Stimulated activated CD4-positive, alpha-beta T cell treated with anti-CD3 and anti-CD28 coated beads, Interleukin-2, amount 100 ng/mL, for 4 hours (primary cell): ENCODE measurements at regions not wholly inside any gene's neighbourhood (a gene's known extent, or its start where the extent isn't known, plus 50 kb on each side); places are given as distances from the start of the nearest gene placed in this dataset.

ENCODE experiments used
- DNase-seq: peaks from one replicate; pipeline ENCODE4 v3.0.0-alpha.2; 2020; ENCODE audit warnings: low read depth

DNA sequence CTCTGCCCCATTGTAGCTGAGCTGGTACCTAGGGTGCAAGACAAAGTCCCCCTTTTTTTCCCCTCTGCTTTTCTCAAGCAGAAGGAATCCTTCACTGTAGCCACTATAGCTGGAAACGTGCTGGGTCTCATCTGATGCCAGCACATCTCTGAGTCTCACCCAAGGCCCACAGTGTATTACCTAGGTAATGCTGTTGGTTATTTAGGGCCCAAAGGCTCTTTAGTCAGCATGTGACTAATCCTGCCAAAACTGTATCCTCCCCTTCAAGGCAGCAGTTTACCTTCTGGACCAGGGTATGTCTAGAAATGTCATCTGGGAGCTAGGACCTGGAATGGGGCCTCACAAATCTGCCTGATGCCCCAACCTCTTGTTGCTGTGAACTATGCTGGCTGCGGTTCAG, 423.4 kb downstream of the NUF2 start:
- no peak for DNase-seq

GRCh38 chr1:163747261-163747660, 425.5 kb downstream of the NUF2 start:
- no peak for DNase-seq

DNA sequence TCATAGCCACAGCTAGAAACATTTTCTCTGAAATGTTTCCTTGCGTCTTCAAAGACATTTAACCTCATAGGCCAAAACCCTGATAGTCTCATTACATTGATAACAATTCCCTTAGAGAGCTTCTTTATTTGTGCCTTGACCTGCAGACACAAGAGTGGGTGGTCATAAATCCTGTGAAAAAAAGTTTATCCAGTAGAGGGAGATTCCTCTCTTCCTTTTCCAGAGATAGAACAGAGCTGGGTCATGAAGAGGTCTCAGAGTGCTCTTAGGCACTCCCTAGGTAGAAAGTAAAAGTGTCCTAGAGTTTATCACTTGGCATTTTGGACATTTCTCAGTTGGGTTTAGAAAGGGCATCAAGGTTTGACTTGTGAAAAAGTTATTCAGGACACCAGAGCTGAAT, 426.1 kb downstream of the NUF2 start:
- no peak for DNase-seq

DNA sequence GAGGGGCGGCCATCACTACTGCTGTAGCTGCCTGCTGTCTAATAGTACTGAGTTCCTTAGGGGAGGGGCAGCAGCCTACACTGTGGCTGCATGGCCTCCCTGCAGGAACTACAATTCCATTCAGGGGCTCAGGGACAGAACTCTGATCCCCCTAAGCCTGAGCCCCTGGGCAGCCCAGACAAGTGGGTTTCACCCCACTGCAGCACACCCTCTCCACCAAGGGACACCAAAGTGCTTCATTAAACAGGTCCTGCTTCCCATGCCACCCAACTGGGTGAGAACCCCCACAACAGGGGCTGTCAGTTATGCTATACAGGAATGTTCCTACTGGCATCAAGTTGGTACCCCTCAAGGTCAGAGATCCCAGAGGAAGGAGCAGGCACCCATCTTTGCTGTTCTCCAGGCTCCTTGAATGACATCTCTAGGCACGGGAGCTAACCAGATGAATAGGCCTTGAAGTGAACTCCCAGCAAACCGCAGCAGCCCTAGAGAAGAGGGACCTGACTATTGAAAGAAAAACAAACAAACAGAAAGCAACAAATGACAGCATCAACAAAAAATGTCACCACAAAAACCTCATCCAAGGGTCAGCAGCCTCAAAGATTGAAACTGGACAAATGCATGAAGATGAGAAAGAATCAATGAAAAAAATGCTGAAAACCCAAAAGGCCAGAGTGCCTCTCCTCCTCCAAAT, 437.4 kb downstream of the NUF2 start:
- DNase-seq, result no peak

DNA sequence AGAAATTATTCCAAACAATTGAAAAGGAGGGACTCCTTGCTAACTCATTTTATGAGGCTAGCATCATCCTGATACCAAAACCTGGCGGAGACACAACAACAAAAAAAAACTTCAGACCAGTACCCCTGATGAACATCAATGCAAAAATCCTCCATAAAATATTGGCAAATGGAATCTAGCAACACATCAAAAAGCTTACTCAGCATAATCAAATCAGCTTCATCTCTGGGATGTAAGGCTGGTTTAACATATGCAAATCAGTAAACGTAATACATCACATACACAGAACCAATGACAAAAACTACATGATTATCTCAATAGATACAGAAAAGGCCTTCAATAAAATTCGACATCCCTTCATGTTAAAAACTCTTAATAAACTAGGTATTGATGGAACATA, 440.1 kb downstream of the NUF2 start:
- DNase-seq, result no peak

DNA sequence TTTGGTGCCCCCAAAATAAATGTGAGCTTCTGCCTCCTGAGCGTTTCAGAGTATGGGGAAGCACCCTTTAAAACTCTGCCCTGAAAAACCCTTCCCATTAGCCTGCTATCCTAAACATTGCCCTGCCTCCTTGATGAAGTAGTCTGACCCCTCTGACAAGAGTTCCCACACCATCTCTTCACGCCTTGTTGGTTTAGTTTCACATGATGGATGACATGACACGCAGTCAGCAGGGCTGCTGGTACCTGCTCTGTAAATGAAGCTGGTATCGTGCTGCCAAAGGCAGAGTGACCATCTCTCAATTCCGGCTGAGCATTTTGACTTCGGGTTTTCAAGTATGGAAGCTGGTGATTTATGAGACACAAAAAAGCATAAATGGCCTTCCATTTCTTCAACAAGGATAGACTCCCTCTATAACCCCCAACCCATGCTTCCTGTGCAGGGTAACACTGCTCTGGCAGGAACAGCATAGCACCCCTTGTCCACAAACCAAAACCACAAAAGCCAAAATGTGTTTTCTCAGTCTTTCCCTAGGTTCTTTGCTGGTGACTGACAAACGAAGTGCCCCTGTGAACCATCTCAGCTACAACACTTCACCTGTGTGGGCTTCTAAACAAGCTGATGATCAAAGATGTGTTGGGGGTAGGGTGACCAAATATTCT, 444.6 kb downstream of the NUF2 start:
- DNase-seq, result no peak

DNA sequence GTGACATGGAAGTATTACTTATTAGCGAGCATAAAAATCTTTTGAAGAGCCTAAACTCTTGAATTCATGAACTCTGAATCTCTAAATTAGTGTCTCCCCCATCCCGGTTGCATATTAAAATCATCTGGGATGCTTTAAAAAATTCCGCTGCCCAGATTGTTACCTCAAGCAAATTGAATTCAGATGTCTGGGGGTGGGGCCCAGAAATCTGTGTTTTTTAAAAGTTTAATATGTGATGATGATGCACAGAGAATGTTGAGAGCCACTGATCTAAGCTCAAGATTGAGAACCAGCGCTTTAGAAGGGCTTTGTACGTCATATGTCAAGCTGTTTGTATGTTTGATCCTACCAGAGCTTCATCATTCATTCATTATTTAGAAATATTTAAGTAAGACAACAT, 446.8 kb downstream of the NUF2 start:
- DNase-seq, result no peak

GRCh38 chr1:163770265-163770664, 448.5 kb downstream of the NUF2 start:
- DNase-seq, result no peak

DNA sequence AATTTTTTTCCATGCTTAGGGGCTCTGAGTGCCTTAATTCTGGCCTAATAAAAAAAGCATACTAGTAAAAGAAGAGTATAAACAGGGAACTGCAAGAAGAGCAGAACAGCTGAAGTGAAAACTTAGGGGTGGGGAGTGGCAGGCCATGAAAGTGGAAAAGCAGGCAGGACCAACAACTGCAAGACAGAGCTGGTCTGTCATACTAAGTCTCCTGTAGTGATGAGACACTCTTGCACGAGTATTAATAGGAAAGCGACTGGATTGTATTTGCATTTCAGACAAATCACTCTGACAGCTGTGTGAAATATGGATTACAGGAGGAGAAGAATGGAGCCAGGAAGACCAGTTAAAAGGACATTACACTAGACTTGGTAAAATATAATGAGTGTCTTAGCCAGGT, 449.9 kb downstream of the NUF2 start:
- no peak for DNase-seq

DNA sequence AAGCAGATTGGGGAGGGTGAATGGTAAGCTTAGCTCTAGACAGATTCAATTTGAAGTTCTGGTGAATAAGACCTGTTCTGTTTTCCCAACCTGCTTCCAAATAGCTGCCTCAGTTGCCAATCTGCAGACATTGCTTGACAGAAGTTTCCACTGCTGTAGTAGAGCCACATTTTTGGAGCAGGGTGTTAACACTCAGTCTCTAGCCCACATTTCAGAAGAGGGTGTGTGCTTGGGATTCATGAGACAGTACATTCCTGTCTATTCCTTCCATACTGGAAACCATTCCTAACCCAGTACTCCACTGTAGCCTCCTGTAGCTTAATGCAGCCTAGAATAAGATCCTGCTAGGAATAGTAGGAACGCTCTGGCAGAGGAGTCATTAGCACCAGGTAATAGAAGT, 450.5 kb downstream of the NUF2 start:
- no peak for DNase-seq

DNA sequence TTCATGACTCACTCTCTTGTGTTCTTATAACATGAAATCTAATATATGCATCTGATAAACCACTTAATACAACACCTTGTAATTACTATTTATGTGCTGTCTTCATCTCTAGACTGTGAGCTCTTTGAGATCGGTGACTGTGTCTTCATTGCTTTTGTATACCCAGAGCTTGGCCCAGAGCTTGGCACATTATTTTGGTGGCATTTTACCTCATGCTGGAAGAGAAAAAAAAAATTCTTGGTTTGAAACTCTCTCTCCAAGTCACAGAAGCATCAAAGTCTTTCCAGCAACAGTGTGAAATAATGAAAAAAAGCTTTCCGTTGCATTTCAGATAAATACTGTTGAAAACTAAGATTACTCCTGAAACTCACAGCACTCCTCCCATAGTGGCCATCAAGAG, 451.6 kb downstream of the NUF2 start:
- DNase-seq, result no peak

DNA sequence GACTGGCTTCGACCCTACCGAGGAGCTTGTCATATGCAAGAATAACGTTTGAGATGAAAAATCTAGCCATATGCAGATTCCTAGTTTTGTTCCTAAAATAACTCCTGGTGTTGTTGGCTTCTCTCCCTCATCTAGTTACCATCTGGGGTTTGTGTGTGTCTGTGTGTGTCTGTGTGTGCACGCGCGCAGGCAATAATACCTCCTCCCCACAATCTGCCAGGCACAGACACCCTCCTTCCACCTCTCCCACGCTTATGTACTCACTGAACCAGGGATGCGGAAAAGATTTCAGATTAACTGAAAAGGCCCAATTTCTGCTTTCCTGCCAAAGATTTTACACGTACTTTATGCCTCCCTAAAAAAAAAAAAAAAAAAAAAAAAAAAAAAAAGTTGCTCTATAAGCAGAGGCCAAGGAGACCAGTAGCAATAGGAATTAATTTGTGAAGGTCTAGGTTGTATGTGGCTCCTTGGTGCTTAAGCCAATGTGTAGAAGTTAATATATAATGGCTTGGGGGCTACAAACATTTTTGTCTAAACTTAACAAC, 452.7 kb downstream of the NUF2 start:
- DNase-seq, result no peak

DNA sequence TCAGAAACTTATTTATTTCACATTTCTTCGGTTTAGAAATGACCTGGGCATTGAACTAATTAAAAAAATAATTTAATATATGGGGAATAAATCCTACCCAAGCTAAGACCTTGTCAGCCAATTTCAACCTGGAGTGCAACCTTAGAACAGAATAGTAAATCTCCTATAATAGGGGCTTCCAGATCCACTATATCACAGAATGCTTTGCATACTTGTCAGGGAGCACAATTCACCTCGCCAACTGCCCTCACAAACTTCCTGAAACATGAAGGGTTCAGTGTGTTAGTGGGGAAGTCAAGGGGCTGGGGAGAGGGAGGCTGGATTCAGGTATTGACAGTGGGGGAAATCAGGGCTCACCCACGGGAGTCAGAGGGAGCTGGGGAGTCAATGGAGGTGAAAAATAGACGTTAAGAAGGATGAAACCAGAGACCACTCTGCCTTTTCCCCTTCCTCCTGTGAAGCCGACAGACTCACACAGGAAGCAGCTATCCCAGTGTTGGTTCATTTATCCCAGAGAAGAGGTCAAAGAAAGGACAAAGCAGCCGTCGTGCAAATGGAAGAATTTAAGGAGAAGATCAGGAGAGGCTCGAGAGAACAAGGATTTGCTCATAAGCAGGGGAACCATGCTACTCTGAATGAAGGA, 453.3 kb downstream of the NUF2 start:
- DNase-seq, result no peak

DNA sequence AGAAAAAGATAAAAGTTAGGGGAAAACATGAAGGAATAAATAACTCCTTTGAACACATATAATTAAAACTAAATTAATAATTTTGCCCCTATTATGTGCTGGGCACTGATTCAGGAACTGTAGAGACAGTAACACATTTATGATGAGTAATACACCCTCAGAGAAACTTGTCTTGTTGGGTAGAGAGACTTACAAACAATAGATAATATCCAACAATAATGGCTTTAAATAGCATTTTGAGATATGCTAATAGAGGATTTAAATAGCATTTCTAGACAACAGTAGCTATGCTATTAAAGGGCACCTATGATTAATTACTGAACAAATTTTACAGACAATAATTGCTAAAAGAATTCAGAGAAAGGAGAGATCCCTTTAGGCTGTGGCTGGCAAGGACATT, 455.5 kb downstream of the NUF2 start:
- no peak for DNase-seq

GRCh38 chr1:163781146-163781545, 459.4 kb downstream of the NUF2 start:
- no peak for DNase-seq

GRCh38 chr1:163785868-163786405, 464.2 kb downstream of the NUF2 start:
- DNase-seq, result no peak

DNA sequence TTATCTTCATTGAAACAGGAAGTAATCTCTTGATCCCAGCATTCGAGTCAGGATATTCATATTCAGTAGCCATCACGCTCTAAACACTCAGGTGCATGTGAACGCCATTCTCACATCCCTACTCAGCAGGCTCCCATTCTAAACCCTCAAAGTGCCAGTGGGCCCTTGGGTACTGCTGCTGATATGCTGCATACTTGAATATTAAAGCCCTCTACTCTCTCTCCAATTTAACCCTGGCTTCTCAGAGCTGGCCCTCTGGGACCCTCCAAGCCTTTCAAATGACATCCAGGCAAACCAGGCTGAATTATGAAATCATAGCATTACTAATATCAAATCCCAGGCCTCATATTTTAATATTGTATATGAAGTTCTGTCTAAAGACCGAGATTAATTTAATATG, 468.2 kb downstream of the NUF2 start:
- no peak for DNase-seq

- no peak for DNase-seq
These were observed 472.8 kb downstream of the NUF2 start for GRCh38 chr1:163794551-163794950.

DNA sequence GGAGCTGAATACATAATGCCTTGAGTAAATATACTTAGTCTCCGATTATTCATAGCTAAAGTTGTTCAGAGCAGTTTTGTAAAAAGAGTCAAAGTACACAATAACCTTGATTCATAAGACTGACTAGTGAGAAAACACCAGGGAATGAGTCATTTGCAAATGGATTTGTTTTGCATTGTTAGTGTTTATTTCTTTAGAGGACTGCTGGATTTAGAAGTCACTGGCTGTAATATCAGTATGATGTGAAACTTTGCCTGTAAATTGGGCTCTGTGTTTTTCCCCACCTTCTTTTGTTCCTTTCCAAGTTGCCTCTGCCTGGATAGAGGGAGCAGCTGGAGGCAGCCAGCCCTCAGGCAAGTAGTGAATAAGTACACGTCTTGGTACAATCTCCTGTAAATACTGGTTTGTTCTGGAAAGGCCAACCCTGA, 474.7 kb downstream of the NUF2 start:
- no peak for DNase-seq

GRCh38 chr1:163797816-163798215, 476.1 kb downstream of the NUF2 start:
- no peak for DNase-seq

DNA sequence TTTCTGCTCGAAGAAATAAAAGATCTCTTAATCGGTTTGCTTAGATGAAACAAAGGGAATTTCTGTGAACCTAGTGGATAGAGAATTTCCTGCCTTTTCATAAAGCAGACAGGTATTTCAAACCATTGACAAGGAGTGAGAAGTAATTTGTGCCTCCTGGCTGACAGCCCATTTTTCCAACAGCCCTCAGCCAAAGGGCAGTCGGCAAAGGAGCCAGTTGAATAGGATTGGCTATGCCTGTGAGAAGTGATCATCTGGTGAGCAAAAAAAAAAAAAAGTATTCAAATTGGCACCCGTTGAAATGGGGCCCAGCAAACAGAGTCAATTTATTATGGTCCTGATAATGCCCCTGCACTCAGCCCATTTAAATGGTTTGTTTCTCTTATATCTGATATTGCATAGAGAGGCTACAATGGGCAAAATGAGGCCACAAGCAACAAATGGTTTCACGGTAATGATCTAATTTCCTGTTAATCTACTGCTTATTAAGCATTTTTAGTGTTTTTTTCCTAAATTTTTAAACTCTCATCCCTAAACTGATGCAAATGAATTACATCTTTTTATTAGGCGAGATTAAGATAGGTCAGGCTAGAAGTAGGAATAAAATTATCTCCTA, 477.5 kb downstream of the NUF2 start:
- DNase-seq, result no peak

DNA sequence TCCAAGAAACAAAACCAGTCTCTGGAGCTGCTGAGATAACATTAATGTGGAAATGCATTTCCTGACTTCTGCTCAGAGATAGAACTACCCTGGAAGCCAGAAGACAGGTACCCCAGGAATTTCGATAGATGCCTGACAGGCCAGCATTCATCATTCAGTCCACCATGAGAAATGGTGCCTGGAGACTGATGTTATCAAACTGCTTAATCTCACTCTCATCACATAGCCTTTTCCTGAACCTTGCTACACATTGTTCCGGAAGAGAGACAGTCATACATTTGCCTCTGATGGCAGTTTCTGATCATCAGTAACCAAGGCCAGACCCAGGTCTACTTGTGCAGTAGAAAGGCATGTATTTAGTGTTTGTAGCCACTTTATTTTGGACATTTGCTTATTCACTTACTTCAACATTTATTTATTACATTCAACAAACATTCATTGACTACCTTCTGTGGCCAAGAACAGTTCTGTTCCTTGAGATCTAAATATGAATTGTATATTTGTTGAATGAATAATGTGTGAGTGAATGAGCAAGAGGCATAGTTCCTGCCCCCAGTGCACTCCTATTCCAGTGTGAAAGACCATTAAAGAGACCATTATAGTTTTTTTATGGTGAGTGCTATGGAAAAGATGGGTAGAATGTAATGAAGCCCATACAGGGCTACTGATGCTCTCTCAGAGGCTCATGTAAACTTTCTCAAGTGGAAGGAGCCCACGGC, 485.7 kb downstream of the NUF2 start:
- DNase-seq, result no peak
